OCI-LY3 (cell line): ENCODE measurements at regions not wholly inside any gene's neighbourhood (a gene's known extent, or its start where the extent isn't known, plus 50 kb on each side); places are given as distances from the start of the nearest gene placed in this dataset.

Experiments
- H2AFZ ChIP-seq: fragments of 200-600, 300-600 bp; shearing (Covaris generic); 2 replicates; pipeline ENCODE4 v1.6.0; 2014; ENCODE audit warnings: antibody characterized with exemption, low read depth, low read length
- H3K27ac ChIP-seq: fragments of 200-600, 300-600 bp; sonication (generic); 2 replicates; pipeline ENCODE4 v1.5.1; 2014; ENCODE audit warnings: mild to moderate bottlenecking, low read length, moderate library complexity, mixed read lengths
- H3K27me3 ChIP-seq: fragments of 200-600, 300-600 bp; sonication (generic); 2 replicates; pipeline ENCODE4 v1.6.1; 2014; ENCODE audit warnings: low read depth, low read length, mixed read lengths
- H3K36me3 ChIP-seq: fragments of 200-600, 300-600 bp; sonication (generic); replicated peaks from 2 replicates; pipeline ENCODE3; 2014; ENCODE audit warnings: low read depth, low read length, mixed read lengths
- H3K4me1 ChIP-seq: fragments of 300-600, 200-600 bp; sonication (generic); 2 replicates; pipeline ENCODE4 v1.6.1; 2014; ENCODE audit warnings: low read length, mixed read lengths
- H3K4me2 ChIP-seq: fragments of 200-600, 300-600 bp; sonication (generic); 2 replicates; pipeline ENCODE4 v1.6.1; 2014; ENCODE audit warnings: low read length, mixed read lengths
- H3K4me3 ChIP-seq: fragments of 300-600, 200-600 bp; sonication (generic); 2 replicates; pipeline ENCODE4 v1.5.1; 2014; ENCODE audit warnings: antibody characterized with exemption, mild to moderate bottlenecking, low read length, moderate library complexity
- H3K79me2 ChIP-seq: fragments of 300-600, 200-600 bp; shearing (Covaris generic); 2 replicates; pipeline ENCODE4 v1.6.1; 2014; ENCODE audit warnings: mild to moderate bottlenecking, low read length, mixed read lengths
- H3K9ac ChIP-seq: fragments of 300-600, 200-600 bp; shearing (Covaris generic); 2 replicates; pipeline ENCODE4 v1.6.0; 2014; ENCODE audit warnings: mild to moderate bottlenecking, low read length, moderate library complexity
- H3K9me3 ChIP-seq: fragments of 200-600, 300-600 bp; shearing (Covaris generic); 2 replicates; pipeline ENCODE4 v1.6.1; 2014; ENCODE audit warnings: low read length, mixed read lengths; ENCODE audit not compliant: insufficient read depth
- H4K20me1 ChIP-seq: fragments of 200-600, 300-600 bp; sonication (generic); 2 replicates; pipeline ENCODE4 v1.6.1; 2016; ENCODE audit warnings: low read length, mixed read lengths; ENCODE audit not compliant: insufficient read depth
- CTCF ChIP-seq: fragments of 200-600, 300-600 bp; sonication (generic); IDR thresholded peaks from 2 replicates; pipeline ENCODE4 v1.5.1; 2014; ENCODE audit warnings: antibody characterized with exemption, low read length, low read depth
- EZH2phosphoT487 ChIP-seq: fragments of 200-600 bp; shearing (Covaris generic); IDR thresholded peaks from 2 replicates; pipeline ENCODE4 v1.6.1; 2018; ENCODE audit warnings: antibody characterized with exemption, mixed run types, low read depth

GRCh38 chr20:51938559-51939258 is 136.4 kb upstream of the SALL4 start:
- Histone ChIP-seq H2AFZ (no peak overlapping the region), H3K36me3 (no peaks in the 10 kb centered on the region), H3K27me3 (peaks cover 5% of the 10 kb centered on the region; the same call in 1 of the 2 replicates), H3K79me2 (no peaks in the 10 kb centered on the region), H3K4me3 (no peak overlapping the region), H3K4me2 (no peak overlapping the region), H3K27ac (no peak overlapping the region), H3K9me3 (no peaks in the 10 kb centered on the region), H3K4me1 (no peaks in the 10 kb centered on the region), H4K20me1 (no peaks in the 10 kb centered on the region), H3K9ac (no peak overlapping the region)
- TF ChIP-seq EZH2phosphoT487: no peak

- H3K27ac ChIP-seq: no peak overlapping the region
- H3K79me2 ChIP-seq: no peaks in the 10 kb centered on the region
- no peak overlapping the region for H2AFZ ChIP-seq
- TF ChIP-seq EZH2phosphoT487 (no peak), CTCF (no peak)
- H4K20me1 ChIP-seq: no peaks in the 10 kb centered on the region
- no peak overlapping the region for H3K9ac ChIP-seq
- no peaks in the 10 kb centered on the region for H3K36me3 ChIP-seq
- H3K27me3 ChIP-seq: peaks cover 5% of the 10 kb centered on the region; the same call in 1 of the 2 replicates
- H3K4me1 ChIP-seq: no peaks in the 10 kb centered on the region
- H3K4me3 ChIP-seq: no peak overlapping the region
- H3K9me3 ChIP-seq: no peaks in the 10 kb centered on the region
- no peak overlapping the region for H3K4me2 ChIP-seq
These were observed 135.5 kb upstream of the SALL4 start for GRCh38 chr20:51937779-51938178.

- Histone ChIP-seq H3K27me3 (peaks cover 5% of the 10 kb centered on the region; the same call in 1 of the 2 replicates), H3K4me3 (no peak overlapping the region), H3K36me3 (no peaks in the 10 kb centered on the region), H3K4me2 (no peak overlapping the region), H3K4me1 (no peaks in the 10 kb centered on the region), H2AFZ (no peak overlapping the region), H3K9ac (no peak overlapping the region), H3K79me2 (no peaks in the 10 kb centered on the region), H4K20me1 (no peaks in the 10 kb centered on the region), H3K9me3 (no peaks in the 10 kb centered on the region), H3K27ac (no peak overlapping the region)
- TF ChIP-seq EZH2phosphoT487: no peak
- TF ChIP-seq CTCF: no peak
These were observed 134.1 kb upstream of the SALL4 start for GRCh38 chr20:51936377-51936776.

GRCh38 chr20:51935003-51935358 is 132.7 kb upstream of the SALL4 start:
- Histone ChIP-seq H3K4me2 (no peak overlapping the region), H3K27ac (no peak overlapping the region), H3K9me3 (no peaks in the 10 kb centered on the region), H3K27me3 (peaks cover 5% of the 10 kb centered on the region; the same call in 1 of the 2 replicates), H3K9ac (no peak overlapping the region), H4K20me1 (no peaks in the 10 kb centered on the region), H3K4me3 (no peak overlapping the region), H3K4me1 (no peaks in the 10 kb centered on the region), H3K36me3 (no peaks in the 10 kb centered on the region), H3K79me2 (no peaks in the 10 kb centered on the region), H2AFZ (no peak overlapping the region)
- no peak for TF ChIP-seq CTCF
- no peak for TF ChIP-seq EZH2phosphoT487
